SHP77 (cell line): ENCODE measurements at regions not wholly inside any gene's neighbourhood (a gene's known extent, or its start where the extent isn't known, plus 50 kb on each side); places are given as distances from the start of the nearest gene placed in this dataset.

Experiments
- DNase-seq, 2 experiments: peaks; one replicate each; lab custom pipeline; 2025; lab: John Stamatoyannopoulos, UW

GRCh38 chr3:39750712-39751111 lies 58.7 kb upstream of the MYRIP start:
- no peak for DNase-seq

GRCh38 chr3:39751286-39751685 lies 58.1 kb upstream of the MYRIP start:
- no peak for DNase-seq

GRCh38 chr3:39752019-39752637 lies 57.3 kb upstream of the MYRIP start:
- no peak for DNase-seq

GRCh38 chr3:39752751-39753150 lies 56.7 kb upstream of the MYRIP start:
- DNase-seq, result no peak

- DNase-seq, result no peak
Measured at GRCh38 chr3:39753391-39753790, 56.0 kb upstream of the MYRIP start.

- no peak for DNase-seq
Measured at GRCh38 chr3:39754549-39754948, 54.9 kb upstream of the MYRIP start.

GRCh38 chr3:39755100-39755499 lies 54.3 kb upstream of the MYRIP start:
- DNase-seq, result no peak

GRCh38 chr3:39757307-39757706 lies 52.1 kb upstream of the MYRIP start:
- DNase-seq, result no peak
